ENCODE measurements at regions not wholly inside any gene's neighbourhood (a gene's known extent, or its start where the extent isn't known, plus 50 kb on each side); places are given as distances from the start of the nearest gene placed in this dataset.
"Not testable (repeated sequence)": the region's sequence is repeated elsewhere in the genome, so short reads cannot be mapped to it uniquely, and the experiment has no call there.

DNA sequence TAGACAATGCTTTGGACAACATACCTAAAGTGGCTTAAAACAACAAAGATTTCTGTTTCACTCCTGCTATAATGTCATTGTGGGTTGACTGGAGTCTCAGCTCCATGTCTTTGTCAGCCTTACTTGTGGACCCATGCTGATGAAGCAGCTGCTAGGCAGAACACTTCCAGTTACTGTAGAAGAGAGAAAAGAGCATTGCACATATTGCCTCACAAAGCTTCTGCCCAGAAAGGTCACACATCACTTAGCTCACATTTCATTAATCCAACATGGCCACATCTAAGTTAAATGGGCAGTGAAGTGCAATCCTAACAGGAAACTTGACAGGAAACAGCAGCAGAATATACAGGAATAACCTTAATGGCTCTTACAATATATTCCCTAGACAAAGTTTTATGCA is 480.5 kb upstream of the HTR1E start:
- DNase-seq (ENCODE audit: low read depth): no peak
- no peak for TF ChIP-seq CTCF (IDR thresholded peaks at IDR 0.05; ENCODE audit: control insufficient read depth, extremely low read depth, insufficient read depth)
- no peak overlapping the region for H3K4me3 ChIP-seq (ENCODE audit: low read depth, low read length)

DNA sequence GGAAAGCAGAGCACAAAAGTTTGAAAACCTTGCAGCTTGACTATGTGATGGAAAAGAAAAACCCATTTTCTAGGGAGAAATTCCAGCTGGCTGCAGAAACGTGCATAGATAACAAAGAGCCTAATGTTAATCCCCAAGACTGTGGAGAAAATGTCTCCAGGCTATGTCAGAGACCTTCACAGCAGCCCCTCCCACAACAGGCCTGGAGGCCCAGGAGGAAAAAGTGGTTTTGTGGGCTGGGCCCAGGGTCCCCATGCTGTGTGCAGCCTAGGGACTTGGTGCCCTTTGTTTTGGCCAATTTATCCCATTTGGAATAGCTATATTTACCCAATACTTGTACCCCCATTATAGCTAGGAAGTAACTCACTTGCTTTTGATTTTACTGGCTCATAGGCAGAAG is 484.1 kb upstream of the HTR1E start:
- no peak overlapping the region for H3K4me3 ChIP-seq (ENCODE audit: low read depth, low read length)
- no peak for TF ChIP-seq CTCF (IDR thresholded peaks at IDR 0.05; ENCODE audit: control insufficient read depth, extremely low read depth, insufficient read depth)
- no peak for DNase-seq (ENCODE audit: low read depth)

DNA sequence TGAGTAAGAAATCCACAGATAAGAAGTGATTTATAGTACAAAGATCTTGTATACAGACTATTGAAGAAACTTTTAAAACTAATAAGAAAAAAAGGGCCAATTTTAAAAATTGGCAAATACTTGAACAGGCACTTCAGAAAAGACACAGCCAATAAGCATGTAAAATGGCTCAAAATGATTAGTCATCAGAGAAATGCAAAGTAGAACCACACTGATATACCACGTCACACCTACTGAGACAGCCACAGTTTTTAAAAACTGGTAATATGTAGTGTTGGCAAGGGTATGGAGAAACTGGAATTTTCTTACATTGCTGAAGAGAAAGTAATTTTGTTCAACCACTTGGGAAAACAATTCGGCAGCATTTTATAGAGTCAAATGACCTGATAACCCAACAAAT is 488.9 kb upstream of the HTR1E start:
- DNase-seq (ENCODE audit: low read depth): no peak
- no peak overlapping the region for H3K4me3 ChIP-seq (ENCODE audit: low read depth, low read length)
- no peak for TF ChIP-seq CTCF (IDR thresholded peaks at IDR 0.05; ENCODE audit: control insufficient read depth, extremely low read depth, insufficient read depth)

DNA sequence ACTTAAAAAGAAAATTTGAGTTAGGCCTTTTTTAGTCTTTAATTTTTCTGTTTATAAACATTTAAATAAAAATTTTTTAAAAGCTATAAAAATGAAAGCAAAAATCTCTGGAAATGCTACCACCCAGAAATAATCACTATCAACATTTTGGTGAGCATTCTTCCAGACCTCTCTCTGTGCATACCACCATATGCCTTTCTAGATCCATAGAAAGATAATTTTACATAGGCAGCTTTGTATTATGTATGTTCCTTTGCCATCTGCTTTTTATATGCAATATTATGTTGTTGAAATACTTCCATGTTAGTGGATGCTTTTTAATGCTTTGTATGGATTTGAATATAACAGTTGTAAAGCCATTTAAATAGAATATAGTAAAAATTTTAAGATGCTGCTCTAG is 496.7 kb upstream of the HTR1E start:
- no peak overlapping the region for H3K4me3 ChIP-seq (ENCODE audit: low read depth, low read length)
- TF ChIP-seq CTCF (IDR thresholded peaks at IDR 0.05; ENCODE audit: control insufficient read depth, extremely low read depth, insufficient read depth): no peak
- DNase-seq (ENCODE audit: low read depth): no peak

DNA sequence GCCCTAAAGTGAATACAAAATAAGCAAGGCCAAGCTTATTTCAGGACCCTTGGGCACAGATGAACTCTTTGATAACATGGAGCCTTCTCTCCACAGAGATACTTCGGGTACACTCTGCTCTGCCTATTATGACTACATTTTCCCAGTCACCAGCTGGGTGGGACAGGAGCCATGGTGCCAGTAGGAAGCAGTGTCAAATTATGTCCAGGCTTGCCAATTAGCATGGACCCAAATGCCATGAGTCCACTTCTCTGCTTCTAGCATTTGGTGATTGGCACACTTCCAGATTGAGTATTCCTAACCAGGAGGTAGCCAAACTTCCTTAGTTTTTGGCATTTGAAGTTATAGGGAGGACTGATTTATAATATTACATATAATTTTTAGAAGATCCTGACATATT is 513.8 kb upstream of the HTR1E start:
- no peak overlapping the region for H3K4me3 ChIP-seq (ENCODE audit: low read depth, low read length)
- no peak for DNase-seq (ENCODE audit: low read depth)

GRCh38 chr6:86412057-86412456 is 525.3 kb upstream of the HTR1E start:
- H3K4me3 ChIP-seq (ENCODE audit: low read depth, low read length): no peak overlapping the region
- DNase-seq (ENCODE audit: low read depth): no peak
- no peak for TF ChIP-seq CTCF (IDR thresholded peaks at IDR 0.05; ENCODE audit: control insufficient read depth, extremely low read depth, insufficient read depth)

More for the DNA sequence above, 513.8 kb upstream of the HTR1E start:
- no peak for TF ChIP-seq CTCF (IDR thresholded peaks at IDR 0.05; ENCODE audit: control insufficient read depth, extremely low read depth, insufficient read depth)

DNA sequence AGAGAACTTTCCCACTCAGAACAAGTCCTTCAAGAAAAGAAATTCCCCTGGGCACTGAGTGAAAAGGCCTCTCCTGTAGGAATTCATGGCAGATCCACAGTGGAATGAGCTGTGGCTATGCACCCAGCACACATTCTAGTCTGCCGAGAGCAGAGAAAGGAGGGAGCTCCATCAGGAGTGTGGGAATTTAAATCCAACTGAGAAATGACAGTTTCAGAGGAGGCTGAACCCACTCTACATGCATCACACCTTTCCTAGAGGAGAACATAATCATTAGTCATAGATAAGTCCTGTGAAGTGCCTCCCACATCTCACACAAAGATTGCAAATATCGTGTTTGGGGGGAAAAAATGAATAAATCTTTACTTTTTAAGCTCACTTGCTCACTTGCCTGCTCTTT is 530.2 kb upstream of the HTR1E start:
- no peak for TF ChIP-seq CTCF (IDR thresholded peaks at IDR 0.05; ENCODE audit: control insufficient read depth, extremely low read depth, insufficient read depth)
- H3K4me3 ChIP-seq (ENCODE audit: low read depth, low read length): no peak overlapping the region
- DNase-seq (ENCODE audit: low read depth): no peak

DNA sequence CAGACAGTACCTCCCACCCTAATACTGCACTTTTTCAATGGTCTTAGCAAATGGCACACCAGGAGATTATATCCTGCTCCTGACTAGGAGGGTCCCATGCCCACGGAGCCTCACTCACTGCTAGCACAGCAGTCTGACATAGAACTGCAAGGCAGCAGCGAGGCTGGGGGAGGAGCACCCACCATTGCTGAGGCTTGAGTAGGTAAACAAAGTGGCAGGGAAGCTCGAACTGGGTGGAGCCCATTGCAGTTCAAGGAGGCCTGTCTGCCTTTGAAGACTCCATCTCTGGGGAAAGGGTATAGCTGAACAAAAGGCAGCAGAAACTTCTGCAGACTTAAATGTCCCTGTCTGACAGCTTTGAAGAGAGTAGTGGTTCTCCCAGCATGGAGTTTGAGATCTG is 544.5 kb upstream of the HTR1E start:
- H3K4me3 ChIP-seq (ENCODE audit: low read depth, low read length); DNase-seq (ENCODE audit: low read depth): not testable (repeated sequence)
